NCI-H1105 treated with DMSO at 0.1 percent for 48 hours (cell line): ENCODE measurements at regions not wholly inside any gene's neighbourhood (a gene's known extent, or its start where the extent isn't known, plus 50 kb on each side); places are given as distances from the start of the nearest gene placed in this dataset.

Source experiments
- DNase-seq: peaks from one replicate; lab custom pipeline; 2025; lab: John Stamatoyannopoulos, UW

- DNase-seq = no peak
These were observed 61.4 kb downstream of the TM2D3 start for GRCh38 chr15:101590785-101591184.

DNA sequence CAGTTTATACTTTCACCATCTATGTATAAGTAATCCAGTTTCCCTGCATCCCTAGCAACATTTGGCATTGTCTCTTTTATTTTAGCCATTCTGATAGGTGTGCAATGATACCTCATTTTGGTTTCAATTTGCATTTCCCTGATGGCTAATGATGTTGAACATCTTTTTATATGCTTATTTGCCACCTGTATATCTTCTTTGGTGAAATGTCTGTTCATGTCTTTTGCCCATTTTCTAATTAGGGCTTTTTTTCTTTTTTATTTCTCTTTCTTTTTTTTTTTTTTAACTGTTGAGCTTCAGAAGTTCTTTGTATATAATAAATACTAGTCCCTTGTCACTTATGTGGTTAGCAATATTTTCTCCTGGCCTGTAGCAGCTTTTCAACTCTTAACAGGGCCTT is 68.9 kb downstream of the TM2D3 start:
- DNase-seq = no peak

GRCh38 chr15:101580431-101580830 is 71.8 kb downstream of the TM2D3 start:
- DNase-seq = no peak

DNA sequence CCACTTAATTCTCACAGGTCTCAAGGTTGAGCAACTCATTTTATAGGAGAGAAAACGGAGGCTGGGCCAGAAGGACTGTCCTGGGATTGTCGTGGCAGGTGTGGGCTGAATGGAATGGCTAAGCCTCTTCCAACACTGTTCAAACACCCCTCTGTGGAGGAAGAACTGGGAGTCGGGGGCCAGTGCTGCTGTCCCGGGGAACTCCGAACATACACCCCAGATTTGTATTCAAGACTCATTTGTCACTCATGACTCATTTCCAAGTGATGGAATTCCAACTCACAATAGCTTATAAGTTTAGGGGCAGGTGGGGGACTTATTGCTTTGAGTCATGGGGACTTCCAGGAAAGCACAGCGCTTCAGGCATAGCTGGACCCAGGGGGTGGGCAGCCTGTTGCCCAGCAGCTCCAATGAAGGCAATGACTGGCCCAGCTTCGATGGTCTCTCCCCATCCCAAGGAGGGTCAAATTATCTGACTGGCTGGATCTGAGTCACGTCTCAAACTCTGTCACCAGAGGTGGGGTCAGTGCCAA is 72.5 kb downstream of the TM2D3 start:
- no peak for DNase-seq

DNA sequence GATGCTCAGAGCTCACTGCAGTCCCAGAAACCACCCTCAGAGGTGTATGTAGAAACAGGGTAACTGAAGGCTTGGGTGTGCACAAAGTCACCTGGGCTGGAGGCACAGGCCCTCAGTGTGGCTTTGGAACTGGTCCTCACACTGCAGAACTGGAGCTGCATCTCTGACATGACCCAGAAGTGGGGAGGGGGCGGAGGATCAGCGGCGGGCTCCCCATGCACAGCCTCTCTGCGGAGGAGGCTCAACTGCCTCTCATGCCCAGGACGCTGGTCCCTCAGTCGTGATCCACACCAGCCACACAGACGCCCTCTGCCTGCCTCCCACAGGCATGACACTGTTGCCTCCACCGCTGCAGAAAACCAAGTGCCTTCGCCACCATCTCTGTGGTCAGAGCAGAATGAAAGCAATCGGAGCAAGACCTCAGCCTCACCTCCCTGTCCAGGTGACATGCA is 73.7 kb downstream of the TM2D3 start:
- no peak for DNase-seq

DNA sequence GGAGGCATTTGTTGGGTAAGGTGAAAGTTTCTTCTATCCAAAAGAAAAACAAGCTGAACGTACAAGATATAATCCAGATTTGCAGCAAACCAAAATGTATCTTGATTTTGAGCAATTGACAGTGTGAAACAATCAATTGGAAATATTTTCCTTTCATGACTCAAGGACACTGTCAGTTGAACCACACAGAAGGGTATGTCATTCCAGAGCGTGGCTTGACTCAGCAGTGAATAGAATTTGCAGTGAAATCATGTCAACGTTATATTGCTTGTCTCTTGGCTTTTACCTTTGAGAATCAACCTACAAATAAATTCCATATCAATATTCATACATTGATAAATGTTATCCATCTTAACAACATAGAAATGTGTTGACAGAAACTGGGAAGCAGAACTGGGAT is 78.2 kb downstream of the TM2D3 start:
- no peak for DNase-seq

DNA sequence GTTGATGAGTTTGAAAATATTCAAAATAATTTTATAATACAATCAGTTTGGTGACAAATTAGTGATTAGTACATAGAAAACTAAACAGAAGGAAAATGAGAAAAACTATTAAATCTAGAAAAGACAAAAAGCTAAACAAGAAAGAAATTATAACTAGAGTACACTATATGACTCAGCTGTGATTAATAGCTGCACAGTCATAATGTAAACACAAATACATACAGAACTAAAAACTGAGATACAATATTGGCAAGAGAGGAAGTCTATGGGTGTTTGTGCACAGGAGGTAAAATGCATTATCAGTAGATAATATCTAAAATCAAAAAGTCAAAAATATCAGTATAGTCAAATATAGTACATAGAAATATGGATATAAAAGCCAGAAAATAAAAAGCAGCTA is 80.7 kb upstream of the PCSK6 start:
- no peak for DNase-seq

DNA sequence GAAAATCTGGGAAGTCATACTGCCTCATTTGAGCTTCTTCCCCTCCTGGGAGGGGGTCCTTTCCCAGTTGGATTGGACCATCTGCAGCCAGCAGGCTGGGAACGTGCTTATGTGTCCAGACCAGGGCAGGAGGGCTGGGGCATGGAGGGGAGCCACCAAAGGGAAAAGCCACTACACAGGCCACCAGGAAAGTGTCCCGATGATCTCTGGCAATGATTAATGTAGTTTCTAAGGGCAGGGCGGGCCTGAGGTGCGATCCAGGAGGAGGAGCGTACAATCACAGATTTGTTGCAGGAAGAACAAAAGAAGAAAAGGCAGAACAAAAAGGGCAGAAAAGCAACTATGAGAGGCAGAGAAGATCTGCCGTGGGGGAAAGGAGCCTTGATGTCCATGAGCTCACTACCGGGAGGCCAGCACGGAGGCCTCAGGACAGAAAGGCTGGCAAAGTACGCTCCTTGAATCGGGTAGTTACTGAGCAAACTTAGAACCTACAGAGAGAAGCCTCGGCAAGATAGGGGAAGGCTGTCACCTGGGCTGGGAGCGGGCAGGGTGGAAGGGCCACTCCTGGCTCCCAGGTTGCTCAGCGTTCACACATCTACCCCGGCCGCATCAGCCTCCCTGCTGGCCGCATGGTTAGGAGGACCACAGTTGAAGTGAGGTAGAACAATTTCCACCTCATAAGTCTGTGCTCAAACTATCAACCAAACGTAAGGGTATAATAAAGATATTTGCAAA is 79.5 kb upstream of the PCSK6 start:
- DNase-seq = no peak

DNA sequence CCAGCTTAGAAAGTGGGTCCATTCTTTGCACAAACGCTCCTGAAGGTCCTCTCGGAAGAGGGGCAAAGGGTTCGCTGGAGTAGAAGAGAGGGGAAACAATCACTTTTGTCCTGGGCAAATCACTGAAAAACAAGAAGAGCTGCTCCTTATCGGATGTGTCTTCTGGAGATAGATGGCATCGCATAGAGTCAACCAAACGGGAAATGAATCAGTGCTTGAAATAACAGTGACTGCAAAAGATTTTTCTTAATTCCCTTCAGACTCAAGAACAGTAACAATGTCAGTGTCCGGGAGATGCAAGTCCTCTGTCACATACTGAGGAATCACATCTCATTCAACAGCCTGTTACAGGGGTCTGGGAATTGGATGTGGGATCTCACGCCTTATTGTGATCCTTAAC is 78.8 kb upstream of the PCSK6 start:
- DNase-seq = no peak

DNA sequence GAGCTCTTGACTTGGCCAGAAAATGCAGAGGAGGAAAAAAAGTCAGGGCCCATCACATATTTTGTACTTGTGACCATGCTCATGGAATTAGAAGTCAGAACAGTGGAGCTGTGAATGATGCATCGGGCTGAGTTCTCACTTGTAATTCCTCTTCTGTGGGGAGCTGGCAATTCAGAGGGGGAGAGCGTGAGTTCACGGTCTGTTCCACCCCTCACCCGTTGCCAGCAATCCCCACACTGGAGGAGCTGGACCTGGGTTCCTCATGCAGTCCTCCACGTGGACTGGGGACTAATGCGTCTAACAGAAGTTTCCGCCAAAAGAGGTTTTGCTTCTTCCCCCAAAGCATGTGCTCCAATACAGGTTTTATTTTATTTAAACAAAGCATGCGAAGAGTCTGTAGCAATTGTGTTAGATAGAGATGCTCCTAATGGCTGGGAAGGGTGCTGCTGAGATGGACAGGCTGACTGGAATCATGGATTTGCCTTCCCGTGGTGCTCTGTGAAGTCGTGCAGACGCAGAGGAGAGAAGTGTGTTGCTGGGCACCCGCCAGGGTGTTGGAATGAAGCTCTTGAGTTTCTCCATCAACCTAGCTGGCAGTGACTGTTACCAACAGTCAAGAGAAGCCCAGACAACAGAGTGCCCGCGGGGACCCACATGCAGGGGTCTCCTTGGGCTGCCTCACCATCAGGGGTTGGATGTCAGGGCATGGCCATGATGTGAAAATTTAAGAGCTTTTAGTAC is 77.4 kb upstream of the PCSK6 start:
- no peak for DNase-seq

- no peak for DNase-seq
These were observed 75.9 kb upstream of the PCSK6 start for GRCh38 chr15:101565377-101565776.

DNA sequence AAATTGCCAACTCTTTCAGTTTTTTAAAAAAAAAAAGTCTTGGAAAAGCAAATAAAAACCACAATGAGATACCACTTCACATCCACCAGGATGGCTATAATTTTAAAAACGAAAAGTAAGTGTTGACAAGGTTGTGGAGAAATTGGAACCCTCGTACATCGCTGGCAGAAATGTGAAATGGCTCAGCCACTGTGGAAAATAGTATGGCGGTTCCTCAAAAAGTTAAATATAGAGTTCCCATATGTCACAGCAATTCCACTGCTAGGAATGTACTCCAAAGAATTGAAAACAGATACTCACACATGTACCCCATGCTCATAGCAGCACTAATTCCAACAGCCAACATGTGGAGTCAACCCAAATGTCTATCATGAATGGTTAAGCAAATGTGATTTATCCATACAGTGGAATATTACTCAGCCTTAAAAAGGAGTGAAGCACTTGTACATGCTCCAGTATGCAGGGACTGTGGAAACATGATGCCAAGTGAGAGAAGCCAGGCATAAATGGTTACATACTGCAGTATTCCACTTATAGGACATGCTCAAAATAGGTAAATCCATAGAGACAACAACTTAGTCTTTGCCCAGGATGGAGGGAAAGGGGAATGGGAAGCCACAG is 73.8 kb upstream of the PCSK6 start:
- DNase-seq = no peak

- DNase-seq = no peak
These were observed 73.0 kb upstream of the PCSK6 start for GRCh38 chr15:101562428-101563059.

- no peak for DNase-seq
These were observed 72.0 kb upstream of the PCSK6 start for GRCh38 chr15:101561584-101561906.

- DNase-seq = no peak
These were observed 71.4 kb upstream of the PCSK6 start for GRCh38 chr15:101560722-101561583.

GRCh38 chr15:101559952-101560351 is 70.4 kb upstream of the PCSK6 start:
- no peak for DNase-seq

DNA sequence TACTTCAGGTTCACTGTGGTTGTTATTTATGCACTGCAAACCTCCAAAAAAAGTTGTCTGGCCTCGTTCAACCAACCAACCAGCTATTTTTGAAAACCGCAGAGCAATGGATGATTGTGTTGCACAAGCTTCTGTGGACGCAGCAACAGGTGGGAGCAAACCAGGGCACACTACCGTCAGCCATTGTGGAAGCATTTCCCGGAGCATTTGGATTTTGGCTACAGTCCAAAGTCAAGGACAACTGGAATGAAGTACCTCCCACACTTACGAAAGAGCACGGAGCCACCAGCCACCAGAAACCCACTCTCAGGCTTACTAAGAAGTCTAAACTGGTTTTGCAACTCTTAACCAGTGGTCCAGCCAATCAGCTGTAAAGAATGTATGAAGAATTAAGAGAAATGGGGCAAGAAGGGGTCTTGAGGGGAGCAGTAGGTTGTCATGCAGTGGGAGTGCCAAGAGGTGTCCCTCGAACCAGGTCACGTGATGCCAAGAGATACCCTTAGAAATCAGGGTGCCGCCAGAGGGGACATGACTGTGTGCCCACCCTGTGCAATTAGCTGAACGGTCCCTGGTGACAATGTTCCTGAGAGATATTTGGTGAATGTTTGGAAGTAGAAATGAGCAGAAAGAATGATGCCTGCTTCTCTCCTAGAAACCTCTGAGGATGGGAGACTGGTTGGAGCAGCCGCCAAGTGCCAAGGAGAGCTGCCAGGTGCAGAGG is 68.9 kb upstream of the PCSK6 start:
- DNase-seq = peak; percentile 29

DNA sequence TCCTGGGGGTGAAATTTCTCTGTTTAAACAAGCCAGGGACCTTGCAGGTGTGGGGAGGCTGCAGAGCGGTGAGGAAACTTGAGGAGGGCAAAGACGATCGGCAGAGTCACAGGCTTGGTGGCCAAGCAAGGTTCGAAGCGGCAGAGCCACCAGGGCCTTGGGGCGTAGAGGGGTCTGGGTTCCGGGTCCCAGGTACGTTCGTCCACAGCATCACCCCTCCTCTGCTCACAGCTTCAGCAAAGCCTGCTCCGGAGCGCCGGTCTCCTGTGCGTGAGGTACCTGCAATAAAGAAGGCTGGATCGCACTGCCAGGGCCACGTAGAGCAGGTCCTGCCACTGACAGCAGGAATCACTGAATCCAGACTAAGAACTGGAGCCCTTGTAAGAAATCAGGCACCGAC is 66.8 kb upstream of the PCSK6 start:
- DNase-seq = no peak

GRCh38 chr15:101554115-101554915 is 64.8 kb upstream of the PCSK6 start:
- no peak for DNase-seq
